Gastrocnemius medialis (tissue), 4 donors: ENCODE measurements at regions not wholly inside any gene's neighbourhood (a gene's known extent, or its start where the extent isn't known, plus 50 kb on each side); places are given as distances from the start of the nearest gene placed in this dataset.

Experiments
- ATAC-seq, 2 donors: fragments of 150-250 bp; one replicate each; pipeline ENCODE4 v1.9.1; 2016
- DNase-seq, 2 donors: peaks; one replicate each; pipeline ENCODE4 v3.0.0-alpha.2; 2019
- H3K27ac ChIP-seq, 4 donors: fragments of 200-600 bp; sonication (generic); 1 replicate in 1 of 4; 2 replicates in 3 of 4; pipeline ENCODE4 v1.5.1; 2016 to 2018; ENCODE audit warnings: mild to moderate bottlenecking in 2 of 4, moderate library complexity in 1 of 4
- H3K27me3 ChIP-seq, 3 donors: fragments of 200-600 bp; sonication (generic) in 2 of 3; 1 replicate in 1 of 3; 2 replicates in 2 of 3; pipeline versions ENCODE4 v1.5.1 to v1.6.0; 2016 to 2019; ENCODE audit warnings: mild to moderate bottlenecking in 1 of 3, moderate library complexity in 1 of 3
- H3K36me3 ChIP-seq, 2 donors: fragments of 200-600 bp; sonication (generic) in 1 of 2; one replicate each; pipeline ENCODE4 v1.5.1; 2017 to 2018
- H3K4me1 ChIP-seq, 2 donors: fragments of 200-600 bp; sonication (generic) in 1 of 2; one replicate each; pipeline ENCODE4 v1.5.1; 2016 to 2017; ENCODE audit warnings: mild to moderate bottlenecking in 2 of 2
- H3K4me3 ChIP-seq, 4 donors: fragments of 200-600 bp; sonication (generic) in 3 of 4; 1 replicate in 1 of 4; 2 replicates in 3 of 4; pipeline ENCODE4 v1.5.1; 2016 to 2019; ENCODE audit warnings: mild to moderate bottlenecking in 2 of 4
- H3K9me3 ChIP-seq, 3 donors: fragments of 200-600 bp; sonication (generic) in 2 of 3; 1 replicate in 1 of 3; 2 replicates in 2 of 3; pipeline ENCODE4 v1.5.1; 2016 to 2019
- POLR2A ChIP-seq, 2 donors: fragments of 450-650 bp; IDR thresholded peaks; one replicate each; pipeline ENCODE4 v1.6.1; 2017; ENCODE audit warnings: antibody characterized with exemption in 2 of 2, mild to moderate bottlenecking in 2 of 2, moderate library complexity in 2 of 2
- in situ Hi-C, 4 donors: fragments of 200-750 bp; cut with MboI; loops; one replicate each; pipeline versions ENCODE4 v1.15.0 to v1.8.0; 2017; ENCODE audit warnings: low sequenced_read_pairs in 4 of 4
- intact Hi-C: fragments of 100-400 bp; cut with DNase I; formaldehyde crosslinking; loops from one replicate; pipeline ENCODE4 v1.15.1; 2023; ENCODE audit warnings: low total_unique reads
- TF ChIP-seq, protein P1 (sequence below), 5 experiments: fragments of 450-650 bp in 3 of 5; fragments of 200-600 bp in 2 of 5; sonication (generic) in 2 of 5; IDR thresholded peaks in 4 of 5; conservative IDR thresholded peaks in 1 of 5; 1 replicate in 4 of 5; 2 replicates in 1 of 5; pipeline ENCODE4 v1.5.1; 2016 to 2019; ENCODE audit warnings: antibody characterized with exemption in 5 of 5, mild to moderate bottlenecking in 3 of 5, moderate library complexity in 3 of 5

GRCh38 chr3:144350125-144350524 lies 378.5 kb downstream of the DIPK2A start:
- H3K4me3 ChIP-seq, result no peak overlapping the region
- H3K27ac ChIP-seq, result no peak overlapping the region
- intact Hi-C loops (no loop called here), in situ Hi-C loops (no loop called here)
- no peaks in the 10 kb centered on the region for H3K36me3 ChIP-seq
- ATAC-seq (no peak), DNase-seq (no peak)
- TF ChIP-seq, protein P1, sequence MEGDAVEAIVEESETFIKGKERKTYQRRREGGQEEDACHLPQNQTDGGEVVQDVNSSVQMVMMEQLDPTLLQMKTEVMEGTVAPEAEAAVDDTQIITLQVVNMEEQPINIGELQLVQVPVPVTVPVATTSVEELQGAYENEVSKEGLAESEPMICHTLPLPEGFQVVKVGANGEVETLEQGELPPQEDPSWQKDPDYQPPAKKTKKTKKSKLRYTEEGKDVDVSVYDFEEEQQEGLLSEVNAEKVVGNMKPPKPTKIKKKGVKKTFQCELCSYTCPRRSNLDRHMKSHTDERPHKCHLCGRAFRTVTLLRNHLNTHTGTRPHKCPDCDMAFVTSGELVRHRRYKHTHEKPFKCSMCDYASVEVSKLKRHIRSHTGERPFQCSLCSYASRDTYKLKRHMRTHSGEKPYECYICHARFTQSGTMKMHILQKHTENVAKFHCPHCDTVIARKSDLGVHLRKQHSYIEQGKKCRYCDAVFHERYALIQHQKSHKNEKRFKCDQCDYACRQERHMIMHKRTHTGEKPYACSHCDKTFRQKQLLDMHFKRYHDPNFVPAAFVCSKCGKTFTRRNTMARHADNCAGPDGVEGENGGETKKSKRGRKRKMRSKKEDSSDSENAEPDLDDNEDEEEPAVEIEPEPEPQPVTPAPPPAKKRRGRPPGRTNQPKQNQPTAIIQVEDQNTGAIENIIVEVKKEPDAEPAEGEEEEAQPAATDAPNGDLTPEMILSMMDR (IDR thresholded peaks at IDR 0.05 in 4 of 5, conservative IDR thresholded peaks at IDR 0.05 in 1 of 5), result no peak
- no peak for TF ChIP-seq POLR2A (IDR thresholded peaks at IDR 0.05)
- H3K4me1 ChIP-seq, result no peaks in the 10 kb centered on the region
- no peaks in the 10 kb centered on the region for H3K9me3 ChIP-seq
- H3K27me3 ChIP-seq, result no peaks in the 10 kb centered on the region

DNA sequence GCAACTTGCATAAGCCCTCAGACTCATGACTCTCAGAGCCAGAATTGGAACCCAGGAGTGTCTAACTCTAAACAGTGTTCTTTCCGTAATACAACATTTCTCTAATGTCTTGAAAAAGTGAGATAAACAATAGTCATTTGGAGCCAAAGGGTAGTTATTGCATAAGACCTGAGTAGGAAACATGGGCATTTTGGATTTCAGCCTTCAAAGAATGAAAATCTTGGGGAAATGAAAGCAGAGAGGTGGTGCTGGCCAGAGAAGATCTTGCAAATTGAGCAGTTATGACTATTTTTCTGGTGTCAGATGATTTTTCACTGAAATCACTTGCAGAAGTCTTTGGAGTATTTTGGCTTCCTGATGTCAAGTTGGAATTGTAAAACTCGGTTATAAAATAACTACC lies 379.4 kb downstream of the DIPK2A start:
- in situ Hi-C loops (no loop called here), intact Hi-C loops (no loop called here)
- Histone ChIP-seq H3K4me3 (no peak overlapping the region), H3K36me3 (no peaks in the 10 kb centered on the region), H3K9me3 (no peaks in the 10 kb centered on the region), H3K4me1 (no peaks in the 10 kb centered on the region), H3K27me3 (no peaks in the 10 kb centered on the region), H3K27ac (no peak overlapping the region)
- no peak for ATAC-seq
- DNase-seq, result no peak
- no peak for TF ChIP-seq POLR2A (IDR thresholded peaks at IDR 0.05)
- TF ChIP-seq, protein P1 (IDR thresholded peaks at IDR 0.05 in 4 of 5, conservative IDR thresholded peaks at IDR 0.05 in 1 of 5), result no peak

GRCh38 chr3:144351773-144352365 lies 380.2 kb downstream of the DIPK2A start:
- TF ChIP-seq POLR2A (IDR thresholded peaks at IDR 0.05), result no peak
- TF ChIP-seq, protein P1 (IDR thresholded peaks at IDR 0.05 in 4 of 5, conservative IDR thresholded peaks at IDR 0.05 in 1 of 5), result no peak

DNA sequence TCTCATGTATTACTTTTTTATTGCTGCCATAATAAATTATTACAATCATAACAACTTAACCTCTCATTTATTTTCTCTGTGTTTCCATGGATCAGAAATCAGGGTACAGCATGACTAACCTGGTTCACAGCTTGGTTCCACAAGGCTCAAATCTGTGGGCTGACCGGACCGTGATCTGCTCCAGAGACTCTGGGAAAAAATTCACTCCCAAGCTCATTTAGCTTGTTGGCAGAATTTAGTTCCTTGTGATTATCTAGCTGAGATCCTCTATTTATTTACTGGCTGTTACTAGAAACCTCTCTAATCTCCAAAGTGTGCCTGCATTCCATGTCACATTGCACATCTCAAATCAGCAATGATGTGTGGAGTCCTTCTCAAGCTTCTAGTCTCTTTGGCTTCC lies 386.6 kb downstream of the DIPK2A start:
- H3K9me3 ChIP-seq, result no peaks in the 10 kb centered on the region
- in situ Hi-C loops (no loop called here), intact Hi-C loops (no loop called here)
- ATAC-seq (no peak), DNase-seq (no peak)
- no peak overlapping the region for H3K4me3 ChIP-seq
- no peaks in the 10 kb centered on the region for H3K36me3 ChIP-seq
- H3K27ac ChIP-seq, result no peak overlapping the region
- no peaks in the 10 kb centered on the region for H3K27me3 ChIP-seq
- TF ChIP-seq POLR2A (IDR thresholded peaks at IDR 0.05), result no peak
- TF ChIP-seq, protein P1 (IDR thresholded peaks at IDR 0.05 in 4 of 5, conservative IDR thresholded peaks at IDR 0.05 in 1 of 5), result no peak
- no peaks in the 10 kb centered on the region for H3K4me1 ChIP-seq

More at GRCh38 chr3:144351773-144352365, 380.2 kb downstream of the DIPK2A start:
- Histone ChIP-seq H3K4me1 (no peaks in the 10 kb centered on the region), H3K27ac (no peak overlapping the region), H3K4me3 (no peak overlapping the region), H3K27me3 (no peaks in the 10 kb centered on the region), H3K36me3 (no peaks in the 10 kb centered on the region), H3K9me3 (no peaks in the 10 kb centered on the region)
- in situ Hi-C loops (no loop called here), intact Hi-C loops (no loop called here)
- ATAC-seq (no peak), DNase-seq (no peak)

GRCh38 chr3:144361002-144361401 lies 389.4 kb downstream of the DIPK2A start:
- no peak for TF ChIP-seq POLR2A (IDR thresholded peaks at IDR 0.05)
- TF ChIP-seq, protein P1 (IDR thresholded peaks at IDR 0.05 in 4 of 5, conservative IDR thresholded peaks at IDR 0.05 in 1 of 5), result no peak
- in situ Hi-C loops, result no loop called here
- no peaks in the 10 kb centered on the region for H3K27me3 ChIP-seq

More at GRCh38 chr3:144361002-144361401, 389.4 kb downstream of the DIPK2A start:
- H3K27ac ChIP-seq, result no peak overlapping the region
- H3K4me1 ChIP-seq, result no peaks in the 10 kb centered on the region
- H3K36me3 ChIP-seq, result no peaks in the 10 kb centered on the region
- H3K4me3 ChIP-seq, result no peak overlapping the region
- ATAC-seq (no peak), DNase-seq (no peak)
- intact Hi-C loops, result no loop called here
- no peaks in the 10 kb centered on the region for H3K9me3 ChIP-seq
